ENCODE measurements at regions not wholly inside any gene's neighbourhood (a gene's known extent, or its start where the extent isn't known, plus 50 kb on each side); places are given as distances from the start of the nearest gene placed in this dataset.

- Histone ChIP-seq H3K4me2 (no peak overlapping the region), H3K4me3 (IDR thresholded peaks at IDR 0.05; ENCODE audit: insufficient read depth, low read depth, low read length) (no peak overlapping the region), H3K4me1 (ENCODE audit: low read depth, poor library complexity, severe bottlenecking) (no peaks in the 10 kb centered on the region), H3K27me3 (ENCODE audit: insufficient read depth, low read depth) (peaks cover 90% of the 10 kb centered on the region), H3K27ac (no peak overlapping the region), H3K36me3 (ENCODE audit: insufficient read depth) (no peaks in the 10 kb centered on the region), H3K79me2 (ENCODE audit: insufficient read depth, low read depth) (no peaks in the 10 kb centered on the region), H4K20me1 (ENCODE audit: insufficient read depth) (no peaks in the 10 kb centered on the region), H3K9ac (no peak overlapping the region), H2AFZ (ENCODE audit: low read depth) (no peak overlapping the region)
- TF ChIP-seq, protein P1, sequence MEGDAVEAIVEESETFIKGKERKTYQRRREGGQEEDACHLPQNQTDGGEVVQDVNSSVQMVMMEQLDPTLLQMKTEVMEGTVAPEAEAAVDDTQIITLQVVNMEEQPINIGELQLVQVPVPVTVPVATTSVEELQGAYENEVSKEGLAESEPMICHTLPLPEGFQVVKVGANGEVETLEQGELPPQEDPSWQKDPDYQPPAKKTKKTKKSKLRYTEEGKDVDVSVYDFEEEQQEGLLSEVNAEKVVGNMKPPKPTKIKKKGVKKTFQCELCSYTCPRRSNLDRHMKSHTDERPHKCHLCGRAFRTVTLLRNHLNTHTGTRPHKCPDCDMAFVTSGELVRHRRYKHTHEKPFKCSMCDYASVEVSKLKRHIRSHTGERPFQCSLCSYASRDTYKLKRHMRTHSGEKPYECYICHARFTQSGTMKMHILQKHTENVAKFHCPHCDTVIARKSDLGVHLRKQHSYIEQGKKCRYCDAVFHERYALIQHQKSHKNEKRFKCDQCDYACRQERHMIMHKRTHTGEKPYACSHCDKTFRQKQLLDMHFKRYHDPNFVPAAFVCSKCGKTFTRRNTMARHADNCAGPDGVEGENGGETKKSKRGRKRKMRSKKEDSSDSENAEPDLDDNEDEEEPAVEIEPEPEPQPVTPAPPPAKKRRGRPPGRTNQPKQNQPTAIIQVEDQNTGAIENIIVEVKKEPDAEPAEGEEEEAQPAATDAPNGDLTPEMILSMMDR (conservative IDR thresholded peaks at IDR 0.05; ENCODE audit: low read depth, low read length): no peak
These were observed 181.2 kb upstream of the CIBAR2 start for GRCh38 chr16:85293458-85293857.

- H3K79me2 ChIP-seq (ENCODE audit: insufficient read depth, low read depth): no peaks in the 10 kb centered on the region
- H3K4me2 ChIP-seq: no peak overlapping the region
These were observed 181.8 kb upstream of the CIBAR2 start for GRCh38 chr16:85293904-85294642.

DNA sequence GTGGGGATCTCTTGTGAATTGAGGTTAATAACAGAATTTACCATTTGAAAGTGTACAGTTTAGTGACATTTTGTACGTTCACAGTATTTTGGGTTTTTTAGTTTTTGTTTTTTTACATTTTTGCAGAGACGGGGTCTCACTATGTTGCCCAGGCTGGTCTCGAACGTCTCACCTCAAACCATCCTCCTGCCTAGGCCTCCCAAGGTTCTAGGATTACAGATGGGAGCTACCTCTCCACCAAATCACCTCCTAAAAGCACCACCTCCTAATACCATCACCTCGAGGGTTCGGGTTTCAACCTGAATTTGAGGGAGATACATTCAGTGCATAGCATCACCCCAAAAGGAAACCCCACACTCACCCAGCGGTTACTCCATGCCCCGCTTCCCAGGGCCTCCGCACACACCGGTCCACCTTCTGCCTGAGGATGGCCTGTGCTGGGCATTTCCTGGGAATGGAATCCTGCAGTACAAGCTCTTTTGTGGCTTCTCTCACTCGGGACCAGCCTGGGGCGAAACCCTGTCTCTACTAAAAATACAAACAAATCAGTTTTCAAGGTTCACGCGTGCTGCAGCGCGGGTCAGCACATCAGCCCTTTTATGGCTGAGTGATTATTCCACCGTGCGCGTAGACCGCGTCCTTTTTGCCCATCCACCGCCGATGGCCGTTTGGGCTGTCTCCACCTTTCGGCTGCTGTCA lies 182.7 kb upstream of the CIBAR2 start:
- no peak overlapping the region for H3K9ac ChIP-seq
- no peaks in the 10 kb centered on the region for H3K79me2 ChIP-seq (ENCODE audit: insufficient read depth, low read depth)
- H4K20me1 ChIP-seq (ENCODE audit: insufficient read depth): no peaks in the 10 kb centered on the region
- no peak overlapping the region for H2AFZ ChIP-seq (ENCODE audit: low read depth)
- no peak overlapping the region for H3K4me2 ChIP-seq
- no peaks in the 10 kb centered on the region for H3K36me3 ChIP-seq (ENCODE audit: insufficient read depth)
- TF ChIP-seq, protein P1 (conservative IDR thresholded peaks at IDR 0.05; ENCODE audit: low read depth, low read length): no peak
- peaks cover 89% of the 10 kb centered on the region for H3K27me3 ChIP-seq (ENCODE audit: insufficient read depth, low read depth)
- H3K4me3 ChIP-seq (IDR thresholded peaks at IDR 0.05; ENCODE audit: insufficient read depth, low read depth, low read length): no peak overlapping the region
- no peak overlapping the region for H3K27ac ChIP-seq
- H3K4me1 ChIP-seq (ENCODE audit: low read depth, poor library complexity, severe bottlenecking): no peaks in the 10 kb centered on the region

More at GRCh38 chr16:85293904-85294642, 181.8 kb upstream of the CIBAR2 start:
- no peaks in the 10 kb centered on the region for H3K36me3 ChIP-seq (ENCODE audit: insufficient read depth)
- TF ChIP-seq, protein P1 (conservative IDR thresholded peaks at IDR 0.05; ENCODE audit: low read depth, low read length): no peak
- H3K9ac ChIP-seq: no peak overlapping the region
- H4K20me1 ChIP-seq (ENCODE audit: insufficient read depth): no peaks in the 10 kb centered on the region
- no peak overlapping the region for H3K4me3 ChIP-seq (IDR thresholded peaks at IDR 0.05; ENCODE audit: insufficient read depth, low read depth, low read length)
- no peak overlapping the region for H2AFZ ChIP-seq (ENCODE audit: low read depth)
- H3K27ac ChIP-seq: no peak overlapping the region
- H3K27me3 ChIP-seq (ENCODE audit: insufficient read depth, low read depth): peaks cover 90% of the 10 kb centered on the region
- H3K4me1 ChIP-seq (ENCODE audit: low read depth, poor library complexity, severe bottlenecking): no peaks in the 10 kb centered on the region

DNA sequence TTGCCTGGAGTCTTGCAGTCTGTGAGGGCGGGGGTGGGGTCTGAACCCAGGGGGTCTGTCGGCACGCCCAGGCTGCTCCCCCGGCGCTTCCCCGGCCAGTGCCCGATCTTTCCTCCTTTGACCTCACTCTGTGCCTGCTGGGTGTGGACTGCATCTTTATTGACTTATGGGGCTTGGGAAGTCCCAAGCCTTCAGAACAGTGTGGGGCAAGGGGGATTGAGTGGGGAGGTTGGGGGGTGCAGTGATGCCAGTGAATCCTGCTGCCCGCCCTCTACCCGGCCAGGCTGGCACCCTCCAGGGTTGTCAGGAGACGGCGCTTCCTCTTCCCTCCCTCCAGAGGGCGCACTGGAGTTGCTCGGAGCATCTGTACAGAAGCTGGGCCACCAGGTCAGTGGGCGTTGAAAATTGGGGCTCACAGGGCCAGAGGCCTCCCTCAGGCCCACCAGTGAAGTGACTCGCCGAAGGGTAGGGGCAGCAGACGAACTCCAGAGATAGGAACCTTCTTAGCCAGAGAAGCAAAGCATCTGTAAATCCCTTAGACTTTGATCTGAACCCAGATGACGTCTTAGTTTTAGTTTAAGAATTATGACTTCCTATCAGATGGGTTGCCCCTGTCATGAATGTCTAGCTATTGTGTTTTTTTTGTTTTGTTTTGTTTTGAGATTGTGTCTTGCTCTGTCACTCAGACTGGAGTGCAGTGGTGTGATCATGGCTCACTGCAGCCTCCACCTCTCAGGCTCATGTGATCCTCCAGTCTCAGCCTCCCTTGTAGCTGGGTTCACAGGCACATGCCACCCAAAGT lies 184.8 kb upstream of the CIBAR2 start:
- Histone ChIP-seq H3K36me3 (ENCODE audit: insufficient read depth) (no peaks in the 10 kb centered on the region), H3K27me3 (ENCODE audit: insufficient read depth, low read depth) (peaks cover 91% of the 10 kb centered on the region), H3K79me2 (ENCODE audit: insufficient read depth, low read depth) (no peaks in the 10 kb centered on the region), H3K27ac (no peak overlapping the region), H3K4me1 (ENCODE audit: low read depth, poor library complexity, severe bottlenecking) (no peaks in the 10 kb centered on the region), H2AFZ (ENCODE audit: low read depth) (no peak overlapping the region), H3K4me3 (IDR thresholded peaks at IDR 0.05; ENCODE audit: insufficient read depth, low read depth, low read length) (no peak overlapping the region), H3K9ac (no peak overlapping the region), H3K4me2 (no peak overlapping the region), H4K20me1 (ENCODE audit: insufficient read depth) (no peaks in the 10 kb centered on the region)
- TF ChIP-seq, protein P1 (conservative IDR thresholded peaks at IDR 0.05; ENCODE audit: low read depth, low read length): peak; percentile 71

Data from KMS-11 (cell line).